ENCODE measurements at regions not wholly inside any gene's neighbourhood (a gene's known extent, or its start where the extent isn't known, plus 50 kb on each side); places are given as distances from the start of the nearest gene placed in this dataset.
A peak's percentile ranks its signal among the peaks of the same experiment; 100 is the strongest.

- peak; percentile 1 for DNase-seq (ENCODE audit: low spot score)
Observed at GRCh38 chr2:12113412-12113811, 367.0 kb downstream of the LPIN1 start.

- no peak for DNase-seq (ENCODE audit: low spot score)
Observed at GRCh38 chr2:12114816-12115215, 368.4 kb downstream of the LPIN1 start.

GRCh38 chr2:12116228-12116750 is 369.9 kb downstream of the LPIN1 start:
- no peak for DNase-seq (ENCODE audit: low spot score)

GRCh38 chr2:12119841-12120240 is 373.4 kb downstream of the LPIN1 start:
- DNase-seq (ENCODE audit: low spot score): no peak

- no peak for DNase-seq (ENCODE audit: low spot score)
Observed at GRCh38 chr2:12120281-12121150, 374.1 kb downstream of the LPIN1 start.

- no peak for DNase-seq (ENCODE audit: low spot score)
Observed at GRCh38 chr2:12124790-12125189, 378.4 kb downstream of the LPIN1 start.

GRCh38 chr2:12126318-12126717 is 379.9 kb downstream of the LPIN1 start:
- DNase-seq (ENCODE audit: low spot score): no peak

- DNase-seq (ENCODE audit: low spot score): no peak
Observed at GRCh38 chr2:12127638-12128037, 381.2 kb downstream of the LPIN1 start.

- DNase-seq (ENCODE audit: low spot score): no peak
Observed at GRCh38 chr2:12131975-12132374, 385.5 kb downstream of the LPIN1 start.

GRCh38 chr2:12141618-12142258 is 395.3 kb downstream of the LPIN1 start:
- DNase-seq (ENCODE audit: low spot score): no peak

- DNase-seq (ENCODE audit: low spot score): no peak
Observed at GRCh38 chr2:12151716-12152115, 405.3 kb downstream of the LPIN1 start.

- no peak for DNase-seq (ENCODE audit: low spot score)
Observed at GRCh38 chr2:12152888-12153287, 406.5 kb downstream of the LPIN1 start.

- DNase-seq (ENCODE audit: low spot score): no peak
Observed at GRCh38 chr2:12155303-12156051, 409.0 kb downstream of the LPIN1 start.

GRCh38 chr2:12156349-12156748 is 409.9 kb downstream of the LPIN1 start:
- no peak for DNase-seq (ENCODE audit: low spot score)

- DNase-seq (ENCODE audit: low spot score): no peak
Observed at GRCh38 chr2:12161085-12161484, 414.7 kb downstream of the LPIN1 start.

- DNase-seq (ENCODE audit: low spot score): no peak
Observed at GRCh38 chr2:12162269-12163247, 416.1 kb downstream of the LPIN1 start.

GRCh38 chr2:12163866-12164265 is 417.4 kb downstream of the LPIN1 start:
- DNase-seq (ENCODE audit: low spot score): no peak

- no peak for DNase-seq (ENCODE audit: low spot score)
Observed at GRCh38 chr2:12164689-12165088, 418.3 kb downstream of the LPIN1 start.

GRCh38 chr2:12167525-12168317 is 421.3 kb downstream of the LPIN1 start:
- peak; percentile 85 for DNase-seq (ENCODE audit: low spot score)

- DNase-seq (ENCODE audit: low spot score): no peak
Observed at GRCh38 chr2:12168354-12168753, 421.9 kb downstream of the LPIN1 start.

Measured in globus pallidus (tissue), 1 donor.